Liver (tissue), 8 donors: ENCODE measurements at regions not wholly inside any gene's neighbourhood (a gene's known extent, or its start where the extent isn't known, plus 50 kb on each side); places are given as distances from the start of the nearest gene placed in this dataset.

Experiments used
- DNase-seq: peaks from one replicate; pipeline ENCODE4 v3.0.0-alpha.2; 2017; ENCODE audit warnings: low spot score
- H3K27ac ChIP-seq, 2 donors: one replicate each; pipeline ENCODE4 v1.7.0; 2013; ENCODE audit warnings: inconsistent platforms in 2 of 2, low read length in 2 of 2, control low read depth in 1 of 2, low read depth in 1 of 2, mild to moderate bottlenecking in 1 of 2
- H3K27me3 ChIP-seq, 4 donors: one replicate each; pipeline versions ENCODE4 v1.6.1 to v1.7.0; 2013; ENCODE audit warnings: low read length in 3 of 4, inconsistent platforms in 1 of 4, mild to moderate bottlenecking in 1 of 4, moderate library complexity in 1 of 4; ENCODE audit not compliant: control insufficient read depth in 4 of 4, insufficient read depth in 4 of 4
- H3K36me3 ChIP-seq, 4 donors: one replicate each; pipeline versions ENCODE4 v1.6.1 to v1.7.0; 2013; ENCODE audit warnings: low read length in 3 of 4, mild to moderate bottlenecking in 3 of 4, low read depth in 1 of 4, moderate library complexity in 1 of 4; ENCODE audit not compliant: control insufficient read depth in 4 of 4, insufficient read depth in 3 of 4
- H3K4me1 ChIP-seq, 4 donors: one replicate each; pipeline versions ENCODE4 v1.6.1 to v1.7.0; 2013; ENCODE audit warnings: low read length in 3 of 4, mild to moderate bottlenecking in 3 of 4, moderate library complexity in 1 of 4; ENCODE audit not compliant: control insufficient read depth in 4 of 4, insufficient read depth in 4 of 4
- H3K4me3 ChIP-seq, 3 donors: one replicate each; pipeline versions ENCODE4 v1.6.1 to v1.7.0; 2013; ENCODE audit warnings: low read length in 3 of 3, control low read depth in 1 of 3, low read depth in 1 of 3, mild to moderate bottlenecking in 1 of 3
- H3K9ac ChIP-seq, 2 donors: one replicate each; pipeline ENCODE4 v1.7.0; 2013; ENCODE audit warnings: low read length in 2 of 2, mild to moderate bottlenecking in 2 of 2, moderate library complexity in 2 of 2, control low read depth in 1 of 2, low read depth in 1 of 2
- H3K9me3 ChIP-seq, 4 donors: one replicate each; pipeline versions ENCODE4 v1.6.1 to v1.7.0; 2013; ENCODE audit warnings: low read length in 3 of 4; ENCODE audit not compliant: control insufficient read depth in 4 of 4
- EGR1 ChIP-seq, 2 donors: IDR thresholded peaks; 2 replicates each; pipeline ENCODE4 v1.6.1; 2016 to 2018; ENCODE audit warnings: antibody characterized with exemption in 2 of 2, low read depth in 2 of 2
- FOXA1 ChIP-seq: IDR thresholded peaks from 2 replicates; pipeline ENCODE4 v1.6.1; 2016; ENCODE audit warnings: antibody characterized with exemption
- FOXA2 ChIP-seq: IDR thresholded peaks from 2 replicates; pipeline ENCODE4 v1.6.1; 2016; ENCODE audit warnings: antibody characterized with exemption
- GABPA ChIP-seq, 2 donors: IDR thresholded peaks in 1 of 2; conservative IDR thresholded peaks in 1 of 2; 2 replicates each; pipeline ENCODE4 v1.6.1; 2016; ENCODE audit warnings: antibody characterized with exemption in 2 of 2, mild to moderate bottlenecking in 1 of 2, moderate library complexity in 1 of 2
- HNF4A ChIP-seq, 2 donors: conservative IDR thresholded peaks; 2 replicates each; pipeline ENCODE4 v1.6.1; 2016; ENCODE audit warnings: antibody characterized with exemption in 2 of 2, mild to moderate bottlenecking in 2 of 2
- HNF4G ChIP-seq: IDR thresholded peaks from 2 replicates; pipeline ENCODE4 v1.6.1; 2016; ENCODE audit warnings: antibody characterized with exemption
- JUND ChIP-seq, 2 donors: IDR thresholded peaks; 2 replicates each; pipeline ENCODE4 v1.6.1; 2016; ENCODE audit warnings: antibody characterized with exemption in 2 of 2
- NR2F2 ChIP-seq: IDR thresholded peaks from 2 replicates; pipeline ENCODE4 v1.6.1; 2016; ENCODE audit warnings: antibody characterized with exemption
- RAD21 ChIP-seq, 2 donors: IDR thresholded peaks; 2 replicates each; pipeline ENCODE4 v1.6.1; 2016; ENCODE audit warnings: antibody characterized with exemption in 2 of 2, mild to moderate bottlenecking in 2 of 2
- RXRA ChIP-seq, 2 donors: IDR thresholded peaks; 2 replicates each; pipeline ENCODE4 v1.6.1; 2017 to 2018; ENCODE audit warnings: antibody characterized with exemption in 2 of 2, mild to moderate bottlenecking in 1 of 2
- SP1 ChIP-seq: IDR thresholded peaks from 2 replicates; pipeline ENCODE4 v1.6.1; 2018; ENCODE audit warnings: antibody characterized with exemption, mild to moderate bottlenecking
- TAF1 ChIP-seq: conservative IDR thresholded peaks from 2 replicates; pipeline ENCODE4 v1.6.1; 2016; ENCODE audit warnings: antibody characterized with exemption, mild to moderate bottlenecking
- YY1 ChIP-seq: IDR thresholded peaks from 2 replicates; pipeline ENCODE4 v1.6.1; 2016; ENCODE audit warnings: antibody characterized with exemption, mild to moderate bottlenecking
- WGBS: extraction: QIAGEN DNeasy Blood & Tissue Kit; methylation state at CpG from one replicate; pipeline ENCODE4 v1.1.7; 2013; 5-methylcytosine and 5-hydroxymethylcytosine counted together
- TF ChIP-seq, protein P1 (sequence below): IDR thresholded peaks from 2 replicates; pipeline ENCODE4 v1.6.1; 2016; ENCODE audit warnings: antibody characterized with exemption
- TF ChIP-seq, protein P2 (sequence below): IDR thresholded peaks from 2 replicates; pipeline ENCODE4 v1.6.1; 2016; ENCODE audit warnings: antibody characterized with exemption
- TF ChIP-seq, protein P3 (sequence below): fragments of 150-350 bp; IDR thresholded peaks from 2 replicates; pipeline ENCODE4 v1.5.1; 2017; ENCODE audit warnings: improper control_type of control experiment, low read depth, low read length; ENCODE audit not compliant: missing input control
- TF ChIP-seq, protein P4 (sequence below): IDR thresholded peaks from 2 replicates; pipeline ENCODE4 v1.6.1; 2016; ENCODE audit warnings: antibody characterized with exemption
- TF ChIP-seq, protein P5 (sequence below): IDR thresholded peaks from 2 replicates; pipeline ENCODE4 v1.6.1; 2016; ENCODE audit warnings: antibody characterized with exemption, mild to moderate bottlenecking
- donor health status: healthy.
- donor health status: healthy.
- donor health status: healthy.
- donor health status: healthy.
- donor health status: healthy.

DNA sequence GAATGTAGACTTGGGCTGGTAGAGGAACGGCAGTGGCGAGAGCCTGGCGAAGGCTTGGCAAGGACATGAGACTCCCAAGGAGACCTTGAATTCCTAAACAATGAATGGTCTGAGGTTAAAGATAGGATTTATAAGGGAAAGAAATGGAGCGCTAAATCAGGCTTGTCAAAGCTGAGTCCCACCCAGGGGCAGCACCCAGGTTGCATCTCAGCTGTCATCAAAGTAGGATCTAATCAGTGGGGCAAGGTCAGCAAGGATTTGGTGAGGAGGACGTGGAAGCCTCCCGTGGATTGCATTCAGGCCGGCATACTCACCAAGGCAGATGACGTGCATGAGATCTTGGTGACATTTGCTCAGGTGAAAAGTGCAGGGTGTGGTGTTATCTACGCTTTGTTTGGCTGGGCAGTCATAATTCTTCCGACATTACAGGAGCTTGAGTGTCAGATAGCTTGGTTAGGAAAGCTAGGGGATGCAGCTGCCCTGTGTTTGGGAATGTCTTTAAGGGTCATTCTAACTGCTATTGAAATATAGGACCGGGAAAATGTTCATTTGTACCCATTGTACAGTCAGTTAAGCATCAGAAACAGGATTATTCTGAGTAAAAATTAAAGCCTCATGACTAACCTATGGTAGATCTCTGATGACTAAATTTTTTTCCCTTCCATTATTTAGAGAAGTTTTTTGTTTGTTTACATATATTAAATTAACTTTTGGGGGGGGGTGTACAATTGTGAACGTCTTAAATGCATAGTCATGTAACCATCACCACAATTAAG, 99.4 kb upstream of the TSC22D2 start:
- TF ChIP-seq RXRA (IDR thresholded peaks at IDR 0.05) = no peak
- TF ChIP-seq, protein P1, sequence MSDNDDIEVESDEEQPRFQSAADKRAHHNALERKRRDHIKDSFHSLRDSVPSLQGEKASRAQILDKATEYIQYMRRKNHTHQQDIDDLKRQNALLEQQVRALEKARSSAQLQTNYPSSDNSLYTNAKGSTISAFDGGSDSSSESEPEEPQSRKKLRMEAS = no peak
- no peak for TF ChIP-seq YY1
- TF ChIP-seq, protein P2, sequence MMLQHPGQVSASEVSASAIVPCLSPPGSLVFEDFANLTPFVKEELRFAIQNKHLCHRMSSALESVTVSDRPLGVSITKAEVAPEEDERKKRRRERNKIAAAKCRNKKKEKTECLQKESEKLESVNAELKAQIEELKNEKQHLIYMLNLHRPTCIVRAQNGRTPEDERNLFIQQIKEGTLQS = no peak
- no peak for TF ChIP-seq FOXA1
- TF ChIP-seq, protein P3, sequence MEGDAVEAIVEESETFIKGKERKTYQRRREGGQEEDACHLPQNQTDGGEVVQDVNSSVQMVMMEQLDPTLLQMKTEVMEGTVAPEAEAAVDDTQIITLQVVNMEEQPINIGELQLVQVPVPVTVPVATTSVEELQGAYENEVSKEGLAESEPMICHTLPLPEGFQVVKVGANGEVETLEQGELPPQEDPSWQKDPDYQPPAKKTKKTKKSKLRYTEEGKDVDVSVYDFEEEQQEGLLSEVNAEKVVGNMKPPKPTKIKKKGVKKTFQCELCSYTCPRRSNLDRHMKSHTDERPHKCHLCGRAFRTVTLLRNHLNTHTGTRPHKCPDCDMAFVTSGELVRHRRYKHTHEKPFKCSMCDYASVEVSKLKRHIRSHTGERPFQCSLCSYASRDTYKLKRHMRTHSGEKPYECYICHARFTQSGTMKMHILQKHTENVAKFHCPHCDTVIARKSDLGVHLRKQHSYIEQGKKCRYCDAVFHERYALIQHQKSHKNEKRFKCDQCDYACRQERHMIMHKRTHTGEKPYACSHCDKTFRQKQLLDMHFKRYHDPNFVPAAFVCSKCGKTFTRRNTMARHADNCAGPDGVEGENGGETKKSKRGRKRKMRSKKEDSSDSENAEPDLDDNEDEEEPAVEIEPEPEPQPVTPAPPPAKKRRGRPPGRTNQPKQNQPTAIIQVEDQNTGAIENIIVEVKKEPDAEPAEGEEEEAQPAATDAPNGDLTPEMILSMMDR = no peak
- no peak for TF ChIP-seq NR2F2
- no peak for TF ChIP-seq RAD21 (IDR thresholded peaks at IDR 0.05)
- no peaks in the 10 kb centered on the region for H3K4me1 ChIP-seq
- no peak overlapping the region for H3K27ac ChIP-seq
- no peak overlapping the region for H3K9ac ChIP-seq
- DNase-seq = no peak
- 87% methylated on average over 12 of the region's 12 CpGs for WGBS
- no peaks in the 10 kb centered on the region for H3K36me3 ChIP-seq
- no peaks in the 10 kb centered on the region for H3K9me3 ChIP-seq
- H3K4me3 ChIP-seq = no peak overlapping the region
- H3K27me3 ChIP-seq = no peaks in the 10 kb centered on the region

DNA sequence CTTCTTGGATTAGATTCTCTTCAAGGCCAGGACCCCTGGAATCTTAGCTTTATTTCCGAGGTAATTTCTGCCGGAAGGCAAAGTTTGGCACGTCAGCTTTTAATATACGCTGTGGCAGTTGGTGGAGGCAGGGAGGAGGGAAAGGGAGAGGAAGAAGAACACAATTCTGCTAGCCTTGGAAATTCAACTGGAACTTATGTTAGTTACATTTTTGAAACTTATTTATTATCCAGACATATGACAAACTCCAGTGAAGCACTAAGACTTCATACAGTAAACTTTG, 100.1 kb upstream of the TSC22D2 start:
- no peaks in the 10 kb centered on the region for H3K27me3 ChIP-seq
- H3K9ac ChIP-seq = no peak overlapping the region
- DNase-seq = no peak
- TF ChIP-seq EGR1 (IDR thresholded peaks at IDR 0.05; ENCODE audit: low read depth in 2 of 2) (no peak), HNF4G (no peak), RAD21 (IDR thresholded peaks at IDR 0.05) (no peak), FOXA1 (no peak), GABPA (IDR thresholded peaks at IDR 0.05 in 1 of 2, conservative IDR thresholded peaks at IDR 0.05 in 1 of 2) (no peak), JUND (IDR thresholded peaks at IDR 0.05) (no peak), HNF4A (conservative IDR thresholded peaks at IDR 0.05) (no peak), NR2F2 (no peak), TAF1 (no peak), SP1 (no peak), YY1 (no peak), FOXA2 (no peak), RXRA (IDR thresholded peaks at IDR 0.05) (no peak)
- TF ChIP-seq, protein P4, sequence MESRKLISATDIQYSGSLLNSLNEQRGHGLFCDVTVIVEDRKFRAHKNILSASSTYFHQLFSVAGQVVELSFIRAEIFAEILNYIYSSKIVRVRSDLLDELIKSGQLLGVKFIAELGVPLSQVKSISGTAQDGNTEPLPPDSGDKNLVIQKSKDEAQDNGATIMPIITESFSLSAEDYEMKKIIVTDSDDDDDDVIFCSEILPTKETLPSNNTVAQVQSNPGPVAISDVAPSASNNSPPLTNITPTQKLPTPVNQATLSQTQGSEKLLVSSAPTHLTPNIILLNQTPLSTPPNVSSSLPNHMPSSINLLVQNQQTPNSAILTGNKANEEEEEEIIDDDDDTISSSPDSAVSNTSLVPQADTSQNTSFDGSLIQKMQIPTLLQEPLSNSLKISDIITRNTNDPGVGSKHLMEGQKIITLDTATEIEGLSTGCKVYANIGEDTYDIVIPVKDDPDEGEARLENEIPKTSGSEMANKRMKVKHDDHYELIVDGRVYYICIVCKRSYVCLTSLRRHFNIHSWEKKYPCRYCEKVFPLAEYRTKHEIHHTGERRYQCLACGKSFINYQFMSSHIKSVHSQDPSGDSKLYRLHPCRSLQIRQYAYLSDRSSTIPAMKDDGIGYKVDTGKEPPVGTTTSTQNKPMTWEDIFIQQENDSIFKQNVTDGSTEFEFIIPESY = no peak
- TF ChIP-seq, protein P2 = no peak
- TF ChIP-seq, protein P1 = no peak
- TF ChIP-seq, protein P3 = no peak
- TF ChIP-seq, protein P5, sequence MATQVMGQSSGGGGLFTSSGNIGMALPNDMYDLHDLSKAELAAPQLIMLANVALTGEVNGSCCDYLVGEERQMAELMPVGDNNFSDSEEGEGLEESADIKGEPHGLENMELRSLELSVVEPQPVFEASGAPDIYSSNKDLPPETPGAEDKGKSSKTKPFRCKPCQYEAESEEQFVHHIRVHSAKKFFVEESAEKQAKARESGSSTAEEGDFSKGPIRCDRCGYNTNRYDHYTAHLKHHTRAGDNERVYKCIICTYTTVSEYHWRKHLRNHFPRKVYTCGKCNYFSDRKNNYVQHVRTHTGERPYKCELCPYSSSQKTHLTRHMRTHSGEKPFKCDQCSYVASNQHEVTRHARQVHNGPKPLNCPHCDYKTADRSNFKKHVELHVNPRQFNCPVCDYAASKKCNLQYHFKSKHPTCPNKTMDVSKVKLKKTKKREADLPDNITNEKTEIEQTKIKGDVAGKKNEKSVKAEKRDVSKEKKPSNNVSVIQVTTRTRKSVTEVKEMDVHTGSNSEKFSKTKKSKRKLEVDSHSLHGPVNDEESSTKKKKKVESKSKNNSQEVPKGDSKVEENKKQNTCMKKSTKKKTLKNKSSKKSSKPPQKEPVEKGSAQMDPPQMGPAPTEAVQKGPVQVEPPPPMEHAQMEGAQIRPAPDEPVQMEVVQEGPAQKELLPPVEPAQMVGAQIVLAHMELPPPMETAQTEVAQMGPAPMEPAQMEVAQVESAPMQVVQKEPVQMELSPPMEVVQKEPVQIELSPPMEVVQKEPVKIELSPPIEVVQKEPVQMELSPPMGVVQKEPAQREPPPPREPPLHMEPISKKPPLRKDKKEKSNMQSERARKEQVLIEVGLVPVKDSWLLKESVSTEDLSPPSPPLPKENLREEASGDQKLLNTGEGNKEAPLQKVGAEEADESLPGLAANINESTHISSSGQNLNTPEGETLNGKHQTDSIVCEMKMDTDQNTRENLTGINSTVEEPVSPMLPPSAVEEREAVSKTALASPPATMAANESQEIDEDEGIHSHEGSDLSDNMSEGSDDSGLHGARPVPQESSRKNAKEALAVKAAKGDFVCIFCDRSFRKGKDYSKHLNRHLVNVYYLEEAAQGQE = no peak
- no peaks in the 10 kb centered on the region for H3K36me3 ChIP-seq
- no peaks in the 10 kb centered on the region for H3K4me1 ChIP-seq
- H3K4me3 ChIP-seq = no peak overlapping the region
- H3K9me3 ChIP-seq = no peaks in the 10 kb centered on the region
- no peak overlapping the region for H3K27ac ChIP-seq
- WGBS = 90% methylated on average over 4 of the region's 4 CpGs
